Stimulated activated CD4-positive, alpha-beta T cell treated with anti-CD3 and anti-CD28 coated beads, Interleukin-12 subunit alpha, Interleukin-12 subunit beta, amount 100 ng/mL, for 48 hours (primary cell): ENCODE measurements at regions not wholly inside any gene's neighbourhood (a gene's known extent, or its start where the extent isn't known, plus 50 kb on each side); places are given as distances from the start of the nearest gene placed in this dataset.

Source experiments
- DNase-seq, 3 donors: peaks; one replicate each; pipeline ENCODE4 v3.0.0-alpha.2; 2020; ENCODE audit warnings: low read depth in 2 of 3, low spot score in 1 of 3

DNA sequence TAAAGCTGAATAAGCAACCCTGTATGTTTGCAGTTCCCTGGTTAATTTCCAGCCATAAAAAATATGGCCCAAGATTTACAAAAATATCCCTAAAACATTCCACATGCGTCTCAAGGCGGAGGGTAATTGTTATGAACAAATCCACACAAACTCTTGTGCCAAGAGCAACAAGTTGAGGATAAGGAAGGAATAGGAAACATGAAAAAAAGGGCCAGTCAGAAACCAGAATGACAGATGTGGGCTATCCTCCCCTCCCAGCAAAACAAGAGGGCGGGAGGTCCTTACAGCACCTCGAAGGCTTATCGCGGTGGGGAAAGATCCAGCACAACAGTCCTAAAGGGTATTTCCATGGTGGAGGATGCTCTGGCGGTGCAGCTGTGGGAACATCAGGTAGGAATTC lies 155.6 kb upstream of the HES1 start:
- no peak for DNase-seq

DNA sequence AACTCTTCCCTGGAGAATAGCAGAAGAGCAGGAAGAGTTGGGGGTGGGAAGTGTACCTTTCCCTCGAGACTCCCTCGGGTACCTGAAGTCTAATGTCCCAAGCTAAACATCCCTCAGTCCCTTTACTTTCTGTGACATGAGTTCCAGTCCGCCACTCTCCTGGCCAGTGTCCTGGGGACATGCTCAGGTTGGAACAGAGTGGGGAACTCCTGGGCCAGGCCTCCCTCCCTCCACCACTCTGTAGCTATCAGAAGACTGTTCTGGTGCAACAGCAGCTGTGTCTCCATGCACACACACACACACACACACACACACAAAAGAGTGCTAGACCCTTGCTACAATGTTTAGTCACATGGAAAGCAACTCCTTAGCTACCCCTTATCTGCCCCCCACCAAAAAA lies 155.0 kb upstream of the HES1 start:
- DNase-seq: no peak

DNA sequence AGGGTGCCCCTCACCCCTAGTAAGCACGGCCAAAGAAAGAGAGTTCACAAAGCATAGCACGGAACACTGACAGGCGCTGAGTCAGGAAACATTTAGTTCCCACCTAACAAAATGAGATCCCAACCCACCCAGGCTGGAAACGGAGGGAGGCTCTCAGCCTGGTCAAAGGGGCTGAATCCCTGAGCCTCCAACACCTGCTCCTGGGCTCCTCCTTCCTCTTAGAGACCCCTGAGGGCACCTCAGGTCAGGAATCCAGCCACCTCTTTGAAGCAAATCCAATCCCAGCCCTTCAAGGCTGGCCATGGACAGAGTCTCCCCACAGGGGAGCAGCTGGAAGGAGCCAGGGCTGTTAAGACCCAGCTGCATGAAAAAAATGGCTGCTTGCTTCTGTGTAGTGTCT lies 154.4 kb upstream of the HES1 start:
- DNase-seq: no peak

DNA sequence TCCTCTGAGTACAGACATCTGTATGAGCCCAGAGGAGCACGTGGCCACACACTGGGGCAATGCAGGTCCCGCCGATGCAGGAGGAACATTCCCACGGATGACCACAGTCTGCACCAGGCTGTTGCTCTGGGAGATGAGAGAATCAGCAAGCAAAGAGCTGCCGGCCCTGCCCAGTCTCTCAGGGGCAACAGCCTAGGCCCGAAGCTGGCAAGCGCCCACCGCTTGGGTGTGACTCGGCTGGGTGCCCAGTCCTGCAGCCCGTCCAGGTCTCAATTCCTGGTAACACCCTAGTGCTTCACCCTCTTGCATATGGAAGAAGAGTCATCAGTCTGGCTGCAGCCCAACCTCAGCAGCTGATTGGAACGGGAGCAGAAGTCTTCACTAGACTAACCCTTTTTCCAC lies 153.7 kb upstream of the HES1 start:
- DNase-seq: no peak

DNA sequence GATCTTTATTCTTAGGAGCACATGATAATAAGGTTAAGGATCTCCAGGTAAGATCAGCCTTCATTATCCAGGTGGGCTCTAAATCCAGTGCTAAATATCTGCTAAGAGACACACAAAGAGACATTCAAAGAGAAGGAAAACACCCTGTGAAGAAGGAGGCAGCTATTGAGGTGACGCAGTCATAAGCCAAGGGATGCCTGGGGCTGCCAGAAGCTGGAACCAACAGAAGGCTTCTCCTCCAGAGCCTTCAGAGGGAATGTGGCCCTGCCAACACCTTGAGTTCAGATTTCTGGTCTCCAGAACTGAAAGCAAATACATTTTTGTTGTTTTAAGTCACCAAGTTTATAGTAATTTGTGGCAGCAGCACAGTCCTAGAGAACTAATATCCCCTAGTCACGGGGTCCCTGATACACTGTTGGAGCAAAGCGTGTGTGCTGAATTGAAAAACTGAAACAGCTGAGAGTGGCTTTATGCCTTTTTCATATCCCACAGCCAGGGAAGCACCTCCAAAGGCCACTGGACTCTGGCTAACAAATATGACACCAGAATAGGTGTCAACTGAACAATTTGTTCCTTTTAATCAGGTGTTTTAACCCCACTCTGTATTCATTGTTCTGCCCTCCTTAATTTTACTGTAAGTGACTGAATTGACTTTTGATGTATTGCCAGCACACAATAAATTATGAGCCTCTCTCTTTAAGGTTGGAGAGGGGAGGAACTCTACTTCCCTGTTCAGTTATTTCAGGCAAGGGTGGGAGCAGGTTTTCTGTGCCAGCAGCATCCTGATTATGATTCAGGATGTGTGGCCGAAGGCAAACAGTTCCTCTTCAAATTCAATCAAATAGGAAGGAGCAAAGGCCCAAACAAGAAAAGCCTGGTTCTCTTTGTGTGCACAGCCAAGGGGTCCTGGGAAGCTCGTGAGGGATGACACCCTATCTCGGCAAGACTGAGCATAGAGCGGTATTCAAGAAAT lies 151.8 kb upstream of the HES1 start:
- no peak for DNase-seq

DNA sequence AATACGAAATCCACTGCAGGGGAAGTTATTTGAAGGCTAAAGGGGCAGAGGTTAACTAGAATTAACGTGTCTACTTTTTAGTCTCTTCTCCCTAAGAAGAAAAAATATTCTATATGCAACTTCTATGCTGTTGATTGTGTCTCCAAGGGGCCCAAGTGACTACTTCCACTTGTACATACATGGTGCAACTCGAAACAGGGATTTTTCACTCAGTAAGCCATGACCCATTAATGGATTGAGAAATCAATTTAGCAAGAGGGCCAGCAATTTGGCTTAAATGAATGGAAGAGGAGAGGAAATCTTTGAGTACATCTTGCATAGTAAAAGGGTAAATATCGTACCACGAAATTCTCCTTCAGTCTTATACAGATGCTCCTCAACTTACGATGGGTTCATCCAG lies 151.1 kb upstream of the HES1 start:
- no peak for DNase-seq

DNA sequence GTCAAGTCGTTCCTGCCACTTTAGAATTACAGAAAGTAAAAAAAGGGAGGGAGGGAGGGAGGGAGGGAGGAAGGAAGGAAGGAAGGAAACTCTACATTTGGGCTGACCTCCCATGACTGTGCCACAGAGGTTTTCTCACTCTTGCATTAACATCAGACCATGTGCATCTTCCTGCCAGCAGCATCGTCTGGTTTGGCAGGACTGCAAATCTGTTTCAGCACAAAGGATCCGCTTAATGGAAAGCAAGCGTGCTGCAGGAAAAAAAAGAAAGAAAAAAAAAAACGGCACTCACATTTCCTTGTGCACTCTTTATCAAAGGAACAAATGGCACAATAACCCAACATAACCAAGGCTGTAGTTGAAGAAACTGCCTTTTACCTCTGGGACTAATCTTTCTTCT lies 148.8 kb upstream of the HES1 start:
- DNase-seq: no peak

DNA sequence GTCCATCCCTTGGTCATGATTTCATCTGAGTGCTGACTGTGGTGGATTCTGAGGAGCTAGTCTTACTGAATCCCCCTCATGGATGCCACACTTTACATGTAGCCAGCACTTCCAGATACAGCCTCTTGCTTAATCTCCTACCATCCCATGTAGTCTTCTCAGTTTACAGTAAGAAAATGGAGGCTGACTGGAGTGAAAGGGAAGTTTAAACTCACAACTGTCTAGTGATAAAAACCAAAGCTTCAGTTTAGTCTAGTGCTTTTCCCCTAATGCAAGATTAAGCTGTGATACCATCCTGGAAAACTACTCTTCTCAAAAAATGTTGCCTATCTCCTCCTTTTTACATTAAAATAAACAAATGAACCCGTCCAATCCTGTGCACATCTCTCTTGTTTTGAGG lies 146.8 kb upstream of the HES1 start:
- no peak for DNase-seq

DNA sequence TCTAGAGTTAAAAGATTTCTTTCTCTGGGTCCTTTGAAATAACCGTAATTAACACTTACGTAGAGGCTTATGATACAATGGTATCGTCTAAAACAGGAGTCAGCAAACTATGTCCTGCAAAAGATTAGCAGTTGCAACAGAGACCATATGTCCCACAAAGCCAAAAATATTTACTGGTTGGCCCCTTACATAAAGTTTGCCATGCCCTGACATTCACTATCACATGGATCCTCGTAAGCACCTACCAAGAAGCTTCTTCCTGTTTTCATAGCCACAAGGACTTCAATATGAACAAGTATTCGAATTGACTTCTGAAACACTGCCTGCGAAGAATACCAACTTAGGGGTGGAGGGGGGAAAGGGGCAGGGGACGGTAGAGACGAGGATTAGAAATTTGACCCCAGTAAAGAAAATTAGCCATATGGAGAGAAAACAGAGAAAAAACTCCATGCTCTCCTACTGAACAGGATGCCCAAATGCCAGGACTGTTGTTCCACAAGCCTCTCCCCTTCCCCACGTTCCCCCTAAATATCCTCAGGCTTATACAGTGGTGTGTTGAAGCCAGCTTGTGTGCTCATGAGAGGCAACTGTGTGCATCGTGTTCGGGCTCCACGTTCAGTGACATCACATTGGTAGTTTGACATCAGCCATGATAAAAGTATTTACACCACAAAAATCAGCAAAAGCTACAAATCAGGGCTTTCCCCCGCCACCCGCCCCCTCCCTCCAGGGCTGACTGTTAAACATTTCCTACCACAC lies 144.1 kb upstream of the HES1 start:
- DNase-seq: no peak

DNA sequence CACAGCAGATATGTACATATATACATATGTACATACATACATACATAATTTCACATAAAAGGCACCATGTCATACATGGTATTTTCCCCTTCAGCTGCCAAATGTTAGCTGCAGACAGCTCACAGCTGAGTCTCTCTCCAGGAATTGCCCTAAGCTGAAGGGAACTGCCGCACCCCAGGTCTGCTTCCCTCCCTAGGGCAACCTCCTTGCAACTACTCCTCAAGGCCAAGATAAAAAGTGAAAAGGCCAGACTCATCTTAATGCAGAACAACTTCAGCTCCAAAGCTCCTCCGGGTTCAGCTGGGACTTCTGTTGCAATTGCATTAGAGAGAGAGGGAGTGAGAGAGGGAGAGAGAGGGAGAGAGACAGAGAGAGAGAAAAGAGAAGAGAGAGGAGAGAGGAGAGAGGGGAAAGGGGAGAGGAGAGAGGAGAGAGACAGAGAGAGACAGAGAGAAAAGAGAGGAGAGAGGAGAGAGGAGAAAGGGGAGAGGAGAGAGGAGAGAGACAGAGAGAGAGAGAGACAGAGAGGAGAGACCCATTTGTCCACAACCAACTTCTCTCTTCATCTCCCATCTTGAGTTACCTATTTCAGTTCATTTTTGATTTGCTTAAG lies 143.4 kb upstream of the HES1 start:
- DNase-seq: no peak

DNA sequence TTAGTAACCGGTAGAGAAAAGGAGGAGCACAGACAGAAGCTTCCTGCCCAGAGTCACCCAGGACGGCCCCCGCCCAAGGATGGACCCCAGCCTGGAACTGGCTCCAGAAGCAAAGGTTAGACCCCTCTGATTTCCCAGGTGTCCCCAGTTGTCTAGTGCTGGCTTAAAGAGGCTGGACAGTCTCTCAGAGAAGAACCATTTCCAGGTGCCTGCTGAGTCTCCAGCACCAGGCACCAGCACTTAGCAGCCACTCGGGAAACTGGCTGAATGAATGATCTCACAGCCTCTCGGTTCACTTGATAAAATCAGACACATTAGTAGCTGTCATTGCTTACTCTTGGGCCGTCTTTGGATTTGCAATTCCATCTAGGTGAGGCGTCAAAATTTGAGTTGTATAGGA lies 139.7 kb upstream of the HES1 start:
- DNase-seq: no peak

DNA sequence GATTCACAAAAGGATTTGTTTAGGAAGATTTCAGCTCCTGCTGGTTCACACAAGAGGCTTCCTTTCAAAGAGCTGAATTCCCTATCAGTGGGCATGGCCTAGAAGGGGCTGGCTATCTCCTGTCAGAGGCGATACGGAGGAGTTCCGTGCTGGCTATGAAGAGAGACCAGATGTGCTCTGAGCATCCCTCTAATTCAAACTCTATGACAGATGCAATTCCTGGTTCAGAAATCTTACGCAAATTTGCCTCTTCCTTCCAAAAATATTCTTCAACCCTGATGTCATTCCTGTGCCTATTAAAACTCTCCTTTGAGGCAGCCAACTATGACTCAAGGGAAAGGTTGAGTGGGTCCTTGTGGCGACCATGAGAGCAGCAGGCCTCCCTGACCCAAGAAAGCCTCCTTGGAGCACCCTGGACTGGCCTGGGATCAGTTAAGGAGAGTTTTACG lies 139.3 kb upstream of the HES1 start:
- DNase-seq: no peak

DNA sequence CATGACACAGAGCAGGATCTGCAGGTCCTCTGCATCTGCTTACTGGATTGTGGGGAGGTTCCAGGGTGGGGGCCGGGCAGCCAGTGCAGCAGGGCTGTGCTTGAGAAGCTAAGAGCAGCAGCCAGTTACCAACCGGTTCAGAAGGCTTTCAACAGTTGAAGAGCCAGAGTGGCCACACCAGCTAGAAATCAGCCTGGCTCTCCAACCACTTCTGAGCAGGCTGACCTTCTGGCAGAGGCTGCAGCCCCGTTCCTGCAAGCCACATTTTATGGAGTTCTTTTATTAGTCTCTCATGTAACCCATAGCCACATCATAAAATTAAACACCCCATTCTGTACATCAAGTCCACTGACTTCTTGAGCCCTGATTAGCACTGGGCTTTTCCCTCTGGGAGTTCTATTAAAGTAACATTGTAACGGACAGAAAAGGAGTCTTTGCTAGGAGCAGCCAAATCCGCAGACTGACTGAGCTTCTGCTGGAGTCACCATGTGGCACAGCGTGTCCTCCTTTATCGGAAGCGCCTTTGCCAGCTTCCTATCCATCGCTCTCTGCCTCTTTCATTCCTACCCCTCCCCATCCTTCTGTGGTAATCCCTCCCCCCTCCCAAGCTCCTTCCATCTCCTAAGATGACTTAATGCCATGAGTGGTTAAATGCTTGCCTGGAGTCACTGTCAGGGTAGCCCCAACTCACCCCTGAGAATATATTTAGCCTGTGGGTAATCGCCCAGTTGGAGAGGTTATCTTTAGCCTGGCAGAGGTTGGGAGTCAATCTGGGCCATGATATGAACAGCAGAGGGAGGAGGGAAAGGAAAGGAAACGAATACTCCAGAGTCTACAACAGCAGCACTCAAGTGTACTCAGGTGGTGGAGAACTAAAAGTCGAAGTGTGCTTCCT lies 138.5 kb upstream of the HES1 start:
- no peak for DNase-seq

DNA sequence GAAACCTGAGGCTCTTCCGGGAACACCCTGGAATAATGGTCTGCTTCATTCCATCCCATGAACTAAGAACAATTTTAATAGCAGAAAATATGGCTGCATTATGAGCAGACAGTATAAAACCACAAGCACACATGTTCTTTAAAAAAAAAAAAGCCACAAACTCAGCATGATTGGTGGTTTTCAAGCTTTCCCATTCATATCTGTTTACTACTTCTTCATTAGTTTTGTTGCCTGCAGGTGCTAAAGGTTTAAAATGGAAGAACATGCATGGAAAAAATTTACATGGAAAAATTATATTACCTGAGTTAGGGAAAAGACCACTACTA lies 137.9 kb upstream of the HES1 start:
- no peak for DNase-seq

DNA sequence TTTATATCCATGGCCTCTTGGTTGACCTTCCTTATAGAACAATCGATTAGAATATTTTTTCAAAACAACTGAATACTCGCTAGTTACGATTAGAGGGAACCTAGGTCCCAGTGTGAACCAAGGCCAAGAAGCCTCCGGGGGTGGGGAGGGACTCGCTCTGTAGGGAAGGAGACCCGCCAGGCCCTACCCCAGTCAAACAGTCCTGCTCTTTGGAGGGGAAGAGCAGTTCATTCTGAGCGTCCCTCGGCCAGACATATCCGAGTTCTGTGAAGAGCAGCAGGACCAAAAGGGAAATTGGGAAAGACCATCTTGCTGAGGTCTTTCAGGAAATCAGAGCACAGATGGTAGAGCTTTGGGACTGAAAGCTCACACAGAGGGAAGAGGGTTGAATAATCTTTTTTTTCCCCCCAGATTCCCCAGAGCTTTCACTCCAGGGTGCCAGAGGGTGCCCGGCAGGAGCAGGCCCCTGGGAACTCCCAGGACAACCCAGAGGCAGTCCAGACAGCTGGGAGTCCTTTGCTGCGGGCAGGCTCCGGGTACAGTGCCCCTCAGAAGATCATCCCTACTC lies 137.2 kb upstream of the HES1 start:
- DNase-seq: no peak

DNA sequence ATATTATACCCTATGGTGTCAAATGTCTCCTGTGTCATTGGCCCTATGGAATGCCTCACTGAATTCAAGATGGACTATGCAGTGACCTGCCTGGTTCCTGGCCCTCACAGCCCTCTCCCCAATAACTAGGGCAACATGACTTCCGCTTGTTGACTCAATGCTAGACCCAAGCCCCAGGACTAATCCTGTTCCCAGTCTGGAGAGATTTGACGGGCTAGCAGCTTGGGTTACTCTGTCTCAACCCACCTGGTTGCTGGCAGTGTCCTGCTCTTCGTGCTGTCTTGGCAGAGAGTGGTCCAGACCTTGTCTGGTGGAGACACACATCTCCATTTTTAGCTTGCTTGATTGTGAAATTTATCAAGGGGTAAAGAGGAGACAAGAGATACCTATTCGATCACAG lies 135.8 kb upstream of the HES1 start:
- no peak for DNase-seq

DNA sequence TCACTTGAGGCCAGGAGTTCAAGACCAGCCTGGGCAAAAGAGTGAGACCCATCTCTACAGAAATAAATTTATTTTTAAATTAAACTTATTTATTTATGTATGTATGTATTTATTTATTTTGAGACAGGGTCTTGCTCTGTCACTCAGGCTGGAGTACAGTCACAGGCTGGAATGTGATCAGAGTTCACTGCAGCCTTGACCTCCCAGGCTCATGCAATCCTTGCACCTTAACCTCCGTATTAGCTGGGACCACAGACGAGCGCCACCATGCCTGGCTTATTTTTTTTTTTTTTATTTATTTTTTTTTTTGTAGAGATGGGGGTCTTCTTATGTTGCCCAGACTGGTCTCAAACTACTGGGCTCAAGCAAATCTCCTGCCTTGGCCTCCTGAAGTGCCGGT lies 135.2 kb upstream of the HES1 start:
- DNase-seq: no peak

DNA sequence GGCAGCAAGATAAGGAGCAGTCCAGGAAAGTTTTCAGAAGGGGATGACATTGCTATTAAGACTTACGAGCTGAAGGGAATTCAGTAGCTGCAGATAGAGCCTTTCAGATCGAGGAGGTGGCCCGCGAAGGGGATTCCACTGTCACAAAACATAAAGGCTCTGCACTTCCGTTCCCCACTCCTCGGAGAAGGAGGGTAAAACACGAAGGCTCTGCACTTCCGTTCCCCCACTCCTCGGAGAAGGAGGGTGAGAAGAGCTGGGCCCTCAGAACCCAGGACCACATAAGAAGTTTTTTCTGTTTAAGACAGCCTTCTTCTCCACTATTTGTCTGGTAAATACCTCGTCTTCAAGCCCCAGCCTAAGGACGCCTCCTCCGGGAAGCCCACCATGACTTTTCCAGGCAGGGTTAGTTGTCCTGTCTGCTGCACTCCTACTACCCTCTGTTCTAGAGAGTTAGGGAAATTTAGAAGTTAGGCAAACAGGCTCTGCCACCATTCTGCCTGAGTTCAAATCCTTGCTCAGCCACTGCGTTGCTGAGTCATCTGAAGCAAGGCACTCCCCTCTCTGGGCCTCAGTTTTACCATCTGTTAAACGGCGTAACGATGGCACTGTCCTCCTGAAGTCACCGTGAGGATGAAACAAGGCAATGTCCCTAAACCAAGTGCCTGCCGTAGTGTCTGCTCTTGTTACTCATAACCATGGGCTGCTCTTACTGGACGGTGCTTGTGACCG lies 134.1 kb upstream of the HES1 start:
- DNase-seq: no peak

DNA sequence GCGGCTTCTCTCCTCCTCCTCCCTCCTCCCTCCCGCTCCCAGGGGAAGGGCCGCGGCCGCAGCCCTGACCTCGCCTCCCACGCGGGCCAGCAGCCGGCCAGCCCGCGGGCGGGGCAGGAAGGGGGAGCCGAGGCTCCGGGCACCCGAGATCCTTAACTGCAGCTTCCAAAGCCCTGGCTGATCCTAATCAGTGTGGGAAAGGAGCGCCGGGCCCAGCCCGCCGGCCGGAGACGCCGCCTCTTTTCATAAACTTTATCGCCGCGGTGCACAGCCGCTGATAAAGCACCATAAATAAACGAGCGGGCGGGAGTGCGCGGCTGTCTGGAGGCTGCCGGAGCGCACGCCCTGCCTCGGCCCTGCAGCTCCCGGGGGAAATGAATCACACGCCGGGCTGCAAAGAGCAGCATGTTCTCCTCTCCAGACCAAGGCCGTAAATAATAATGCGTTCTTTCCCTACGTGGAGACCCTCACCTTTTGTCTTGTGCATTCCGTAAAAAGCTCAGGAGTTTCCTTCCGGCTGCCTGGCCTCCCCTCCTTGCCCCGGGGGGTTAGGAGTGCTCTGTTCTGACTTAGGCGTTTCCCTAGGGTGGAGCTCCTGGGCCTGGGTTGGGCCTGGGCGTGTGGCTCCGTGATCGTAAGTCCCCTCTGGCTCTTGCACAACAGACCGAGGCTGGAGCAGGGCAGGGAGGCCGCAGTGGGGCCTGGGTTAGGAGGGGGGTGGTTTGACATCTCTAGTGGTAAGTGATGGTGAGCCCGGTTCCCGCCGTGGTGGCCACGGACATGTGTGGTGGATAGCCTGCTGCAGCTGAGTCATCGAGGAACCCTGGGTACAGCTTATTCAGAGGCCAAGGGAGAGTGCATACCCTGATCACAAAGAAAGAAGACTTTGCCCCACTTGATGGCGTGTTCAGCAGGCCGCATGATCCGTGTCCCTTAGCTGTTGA lies 132.6 kb upstream of the HES1 start:
- DNase-seq: peak; percentile 7 to 18 (median 12)
